Epithelial cell of esophagus (primary cell): ENCODE measurements at regions not wholly inside any gene's neighbourhood (a gene's known extent, or its start where the extent isn't known, plus 50 kb on each side); places are given as distances from the start of the nearest gene placed in this dataset.
A peak's percentile ranks its signal among the peaks of the same experiment; 100 is the strongest.

Experiments used
- DNase-seq: peaks from one replicate; pipeline ENCODE4 v3.0.0; 2010; ENCODE audit warnings: low read depth
- H3K4me3 ChIP-seq: 2 replicates; pipeline ENCODE4 v1.5.1; 2011; ENCODE audit warnings: mild to moderate bottlenecking, low read length, control low read depth
- TF ChIP-seq, protein P1 (sequence below): IDR thresholded peaks from 2 replicates; pipeline ENCODE4 v1.5.1; 2011; ENCODE audit warnings: low read depth, mild to moderate bottlenecking, low read length, control low read depth, inconsistent platforms; ENCODE audit not compliant: insufficient read depth; ENCODE audit errors: missing control alignments

DNA sequence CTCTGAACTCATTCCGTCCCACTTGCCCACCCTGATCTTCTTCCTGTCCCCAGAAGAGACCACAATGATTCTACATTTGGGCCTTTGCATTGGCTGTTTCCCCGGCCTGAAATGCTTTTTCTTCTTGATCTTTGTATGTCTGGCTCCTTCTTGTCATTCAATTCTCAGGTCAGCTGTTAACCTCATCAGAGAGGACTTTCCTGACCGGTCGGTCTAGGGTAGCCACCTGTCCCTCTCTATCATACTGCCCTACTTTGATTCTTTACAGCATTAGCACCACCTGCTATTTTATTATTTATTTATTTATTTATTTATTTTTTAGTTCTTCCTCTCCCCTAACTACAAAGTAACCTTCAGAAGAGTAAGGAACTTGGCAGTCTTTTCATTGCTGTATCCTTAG, 84.3 kb downstream of the DYRK2 start:
- no peak overlapping the region for H3K4me3 ChIP-seq
- no peak for DNase-seq
- TF ChIP-seq, protein P1, sequence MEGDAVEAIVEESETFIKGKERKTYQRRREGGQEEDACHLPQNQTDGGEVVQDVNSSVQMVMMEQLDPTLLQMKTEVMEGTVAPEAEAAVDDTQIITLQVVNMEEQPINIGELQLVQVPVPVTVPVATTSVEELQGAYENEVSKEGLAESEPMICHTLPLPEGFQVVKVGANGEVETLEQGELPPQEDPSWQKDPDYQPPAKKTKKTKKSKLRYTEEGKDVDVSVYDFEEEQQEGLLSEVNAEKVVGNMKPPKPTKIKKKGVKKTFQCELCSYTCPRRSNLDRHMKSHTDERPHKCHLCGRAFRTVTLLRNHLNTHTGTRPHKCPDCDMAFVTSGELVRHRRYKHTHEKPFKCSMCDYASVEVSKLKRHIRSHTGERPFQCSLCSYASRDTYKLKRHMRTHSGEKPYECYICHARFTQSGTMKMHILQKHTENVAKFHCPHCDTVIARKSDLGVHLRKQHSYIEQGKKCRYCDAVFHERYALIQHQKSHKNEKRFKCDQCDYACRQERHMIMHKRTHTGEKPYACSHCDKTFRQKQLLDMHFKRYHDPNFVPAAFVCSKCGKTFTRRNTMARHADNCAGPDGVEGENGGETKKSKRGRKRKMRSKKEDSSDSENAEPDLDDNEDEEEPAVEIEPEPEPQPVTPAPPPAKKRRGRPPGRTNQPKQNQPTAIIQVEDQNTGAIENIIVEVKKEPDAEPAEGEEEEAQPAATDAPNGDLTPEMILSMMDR = no peak

DNA sequence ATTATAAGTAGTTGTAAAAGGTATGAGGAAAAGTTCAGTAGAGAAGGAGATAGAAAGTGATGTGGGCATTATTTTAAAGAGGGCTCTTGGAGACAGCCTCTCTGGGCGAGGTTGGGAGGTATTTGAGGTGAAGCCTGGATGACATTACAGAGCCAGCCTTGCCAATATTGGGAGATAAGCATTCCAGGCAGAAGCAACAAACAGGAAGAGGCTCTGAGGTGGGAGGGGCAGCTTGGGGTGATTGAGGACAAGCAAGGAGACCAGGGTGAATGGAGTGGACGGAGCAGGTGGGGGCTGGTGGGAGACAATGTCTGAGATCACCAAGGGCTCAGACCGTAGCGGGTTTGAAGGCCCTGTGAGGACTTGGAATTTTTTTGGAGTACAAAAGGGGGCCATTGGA, 87.3 kb downstream of the DYRK2 start:
- TF ChIP-seq, protein P1 = no peak
- DNase-seq = no peak
- no peak overlapping the region for H3K4me3 ChIP-seq

DNA sequence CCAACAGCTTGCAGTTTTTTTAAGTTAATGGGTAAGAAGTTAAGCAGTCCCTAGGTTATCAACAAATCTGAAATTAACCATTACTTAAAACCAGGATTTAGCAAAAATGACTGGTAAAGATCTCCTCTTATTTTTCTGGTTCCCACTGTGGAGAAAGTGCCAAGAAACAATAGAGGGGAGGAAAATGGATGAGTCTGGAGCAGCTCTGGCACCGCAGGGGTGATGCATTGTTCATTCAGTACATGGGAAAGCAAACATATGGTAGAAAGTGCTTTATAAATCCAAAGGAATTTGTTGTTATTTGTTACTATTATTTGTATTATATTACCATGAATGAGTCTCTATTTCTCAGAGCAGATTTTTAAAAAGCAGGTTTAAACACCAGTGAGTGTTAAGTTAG, 92.2 kb downstream of the DYRK2 start:
- no peak overlapping the region for H3K4me3 ChIP-seq
- DNase-seq = no peak
- TF ChIP-seq, protein P1 = no peak

DNA sequence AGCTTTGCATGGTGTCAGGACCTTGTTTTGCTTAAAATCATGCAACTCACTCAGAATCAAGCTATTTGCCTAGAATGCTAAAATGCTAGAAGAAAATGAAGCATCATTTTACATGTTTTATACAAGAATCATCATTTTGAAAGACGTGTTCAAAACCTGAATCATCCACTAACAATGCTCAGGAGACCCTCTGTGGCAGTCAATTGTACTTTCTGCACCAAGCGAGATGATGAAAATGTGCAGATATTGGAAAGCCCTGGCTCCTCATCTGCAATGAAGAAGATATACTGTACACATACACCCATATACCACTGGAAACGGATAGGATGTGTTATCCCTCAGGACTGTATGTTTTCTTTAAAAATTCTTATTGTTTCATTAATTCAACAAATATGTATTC, 92.7 kb downstream of the DYRK2 start:
- H3K4me3 ChIP-seq = no peak overlapping the region
- no peak for DNase-seq
- TF ChIP-seq, protein P1 = no peak

DNA sequence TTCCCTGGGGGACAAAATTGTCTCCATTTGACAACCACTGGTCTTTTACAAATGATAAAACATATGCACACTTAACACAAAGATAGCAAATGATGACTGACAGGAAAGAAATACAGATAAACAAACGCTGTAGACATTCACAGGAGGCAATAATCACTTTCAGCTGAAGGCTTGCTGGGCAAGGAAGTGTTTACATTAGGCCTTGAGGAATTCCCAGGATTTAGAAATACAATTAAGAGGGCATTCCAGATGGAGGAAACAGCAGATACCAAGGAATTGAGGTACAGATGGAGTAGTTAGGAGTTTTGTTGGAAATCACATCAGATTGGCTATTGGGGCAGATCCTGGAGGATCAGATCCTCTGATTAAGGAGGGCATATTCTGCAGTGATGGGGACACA, 93.9 kb downstream of the DYRK2 start:
- H3K4me3 ChIP-seq = no peak overlapping the region
- TF ChIP-seq, protein P1 = no peak
- no peak for DNase-seq

DNA sequence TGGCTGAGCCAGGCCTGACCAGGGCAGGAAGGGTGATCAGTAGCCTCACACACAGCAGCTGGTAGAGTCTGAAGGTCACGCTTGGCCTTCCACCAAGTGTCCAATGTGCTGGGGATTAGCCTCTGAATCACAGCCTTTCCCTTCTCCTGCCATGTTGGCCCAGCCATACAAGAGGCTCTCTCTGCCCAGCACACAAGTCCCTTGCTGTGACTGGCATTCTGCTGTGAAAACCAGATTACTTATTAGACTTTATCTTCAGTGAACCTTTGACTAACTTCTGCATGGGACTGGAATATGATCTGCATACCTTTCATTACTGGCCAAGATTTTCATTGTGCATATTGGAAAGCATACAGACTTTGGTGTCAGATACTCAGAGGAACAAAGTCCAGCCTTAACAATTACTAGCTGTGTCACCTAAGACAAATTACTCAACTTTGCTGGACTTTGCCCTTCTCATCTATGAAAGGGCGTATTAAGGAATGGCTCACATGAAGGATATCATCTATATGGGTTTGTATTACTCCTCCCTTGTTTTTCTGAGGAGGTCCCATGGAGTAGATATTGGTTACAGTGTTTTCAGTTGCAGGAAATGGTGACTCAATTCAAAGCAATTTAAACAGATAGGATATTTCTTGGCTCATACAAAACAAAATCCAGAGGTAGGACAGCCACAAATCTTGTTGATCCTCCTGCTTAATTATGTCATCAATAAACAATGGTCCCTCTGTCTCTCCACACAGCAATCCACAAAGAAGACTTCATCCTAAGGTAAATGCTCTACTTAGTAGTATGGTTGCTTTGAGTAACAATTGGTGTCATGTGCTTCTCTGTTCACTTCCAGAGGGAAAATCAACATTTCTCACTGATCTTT, 99.6 kb downstream of the DYRK2 start:
- TF ChIP-seq, protein P1 = no peak
- H3K4me3 ChIP-seq = no peak overlapping the region
- DNase-seq = peak; percentile 27

DNA sequence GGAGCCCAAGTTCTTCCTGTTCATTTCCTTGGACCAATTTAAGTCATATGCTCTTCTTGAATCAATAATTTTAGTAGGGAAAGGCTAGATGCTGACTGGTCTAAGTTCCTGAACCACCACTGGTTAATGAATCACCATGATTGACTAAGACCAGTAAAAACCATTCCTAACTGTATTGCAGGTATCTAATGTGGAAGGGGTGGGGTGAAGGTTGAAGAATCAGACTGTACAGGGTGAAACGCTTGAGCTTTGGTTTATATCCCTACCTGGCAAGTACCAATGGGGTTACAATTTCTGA, 100.1 kb downstream of the DYRK2 start:
- DNase-seq = peak; percentile 65
- H3K4me3 ChIP-seq = no peak overlapping the region
- TF ChIP-seq, protein P1 = no peak
